ENCODE measurements at regions not wholly inside any gene's neighbourhood (a gene's known extent, or its start where the extent isn't known, plus 50 kb on each side); places are given as distances from the start of the nearest gene placed in this dataset.
A peak's percentile ranks its signal among the peaks of the same experiment; 100 is the strongest.

- Mint-ChIP-seq H3K27me3 (ENCODE audit: insufficient read depth, unreplicated experiment) (no peaks in the 10 kb centered on the region), H3K9me3 (ENCODE audit: unreplicated experiment) (no peaks in the 10 kb centered on the region), H3K4me1 (ENCODE audit: insufficient read depth, unreplicated experiment) (peaks cover 30% of the 10 kb centered on the region), H3K27ac (ENCODE audit: low read depth, unreplicated experiment) (peak overlapping the region; percentile 97), H3K36me3 (ENCODE audit: insufficient read depth, unreplicated experiment) (no peaks in the 10 kb centered on the region), H3K4me3 (ENCODE audit: unreplicated experiment) (no peak overlapping the region)
- no peak for TF ChIP-seq CTCF (IDR thresholded peaks at IDR 0.05; ENCODE audit: unreplicated experiment)
- intact Hi-C loops (cut with micrococcal nuclease) = no loop called here
- ChIA-PET CTCF (interaction anchor here (0.7 to 1.3 kb wide), 2 partner anchors 75 to 556 kb away, joined by 3 to 5 read pairs; no protein-coding TSS in a partner anchor), POLR2A (interaction anchor here (0.5 to 4.5 kb wide), 12 partner anchors 9 to 1302 kb away, joined by 3 to 26 read pairs (median 6); partner anchors contain the start of gene KLF6)
- no peak for DNase-seq (ENCODE audit: unreplicated experiment)
- no TSS peak for BruUV-seq (replicated peaks)
These were observed 133.8 kb upstream of the AKR1E2 start for GRCh38 chr10:4692206-4692605.

- no peaks in the 10 kb centered on the region for H3K9me3 Mint-ChIP-seq (ENCODE audit: unreplicated experiment)
- DNase-seq (ENCODE audit: unreplicated experiment) = peak; percentile 32
- intact Hi-C loops (cut with micrococcal nuclease) = no loop called here
- H3K4me3 Mint-ChIP-seq (ENCODE audit: unreplicated experiment) = no peak overlapping the region
- H3K27ac Mint-ChIP-seq (ENCODE audit: low read depth, unreplicated experiment) = peak overlapping the region; percentile 97
- no peak for TF ChIP-seq CTCF (IDR thresholded peaks at IDR 0.05; ENCODE audit: unreplicated experiment)
- ChIA-PET CTCF (interaction anchor here (0.7 to 1.3 kb wide), 2 partner anchors 75 to 556 kb away, joined by 3 to 5 read pairs; no protein-coding TSS in a partner anchor), POLR2A (interaction anchor here (0.5 to 4.5 kb wide), 15 partner anchors 9 to 1301 kb away, joined by 3 to 26 read pairs (median 5); partner anchors contain the start of gene KLF6)
- H3K27me3 Mint-ChIP-seq (ENCODE audit: insufficient read depth, unreplicated experiment) = no peaks in the 10 kb centered on the region
- peaks cover 31% of the 10 kb centered on the region for H3K4me1 Mint-ChIP-seq (ENCODE audit: insufficient read depth, unreplicated experiment)
- BruUV-seq (replicated peaks) = no TSS peak
- no peaks in the 10 kb centered on the region for H3K36me3 Mint-ChIP-seq (ENCODE audit: insufficient read depth, unreplicated experiment)
These were observed 134.2 kb upstream of the AKR1E2 start for GRCh38 chr10:4691776-4692175.

- DNase-seq (ENCODE audit: unreplicated experiment) = no peak
- no peak overlapping the region for H3K4me3 Mint-ChIP-seq (ENCODE audit: unreplicated experiment)
- ChIA-PET CTCF (interaction anchor here (0.7 to 1.3 kb wide), 2 partner anchors 76 to 556 kb away, joined by 3 to 5 read pairs; no protein-coding TSS in a partner anchor), POLR2A (interaction anchor here (0.7 to 4.5 kb wide), 14 partner anchors 10 to 1301 kb away, joined by 3 to 26 read pairs (median 6); partner anchors contain the start of gene KLF6)
- peaks cover 33% of the 10 kb centered on the region for H3K4me1 Mint-ChIP-seq (ENCODE audit: insufficient read depth, unreplicated experiment)
- no peaks in the 10 kb centered on the region for H3K9me3 Mint-ChIP-seq (ENCODE audit: unreplicated experiment)
- H3K27me3 Mint-ChIP-seq (ENCODE audit: insufficient read depth, unreplicated experiment) = no peaks in the 10 kb centered on the region
- no peaks in the 10 kb centered on the region for H3K36me3 Mint-ChIP-seq (ENCODE audit: insufficient read depth, unreplicated experiment)
- TF ChIP-seq CTCF (IDR thresholded peaks at IDR 0.05; ENCODE audit: unreplicated experiment) = no peak
- intact Hi-C loops (cut with micrococcal nuclease) = no loop called here
- H3K27ac Mint-ChIP-seq (ENCODE audit: low read depth, unreplicated experiment) = peak overlapping the region; percentile 97
- no TSS peak for BruUV-seq (replicated peaks)
These were observed 134.7 kb upstream of the AKR1E2 start for GRCh38 chr10:4691301-4691700.

GRCh38 chr10:4688601-4689000, 137.4 kb upstream of the AKR1E2 start:
- Mint-ChIP-seq H3K36me3 (ENCODE audit: insufficient read depth, unreplicated experiment) (no peaks in the 10 kb centered on the region), H3K27me3 (ENCODE audit: insufficient read depth, unreplicated experiment) (no peaks in the 10 kb centered on the region), H3K4me1 (ENCODE audit: insufficient read depth, unreplicated experiment) (peaks cover 55% of the 10 kb centered on the region), H3K27ac (ENCODE audit: low read depth, unreplicated experiment) (no peak overlapping the region), H3K9me3 (ENCODE audit: unreplicated experiment) (no peaks in the 10 kb centered on the region), H3K4me3 (ENCODE audit: unreplicated experiment) (no peak overlapping the region)
- TF ChIP-seq CTCF (IDR thresholded peaks at IDR 0.05; ENCODE audit: unreplicated experiment) = no peak
- DNase-seq (ENCODE audit: unreplicated experiment) = no peak
- POLR2A ChIA-PET = interaction anchor here (0.7 to 1.7 kb wide), 2 partner anchors 17 to 48 kb away, joined by 3 to 5 read pairs; no protein-coding TSS in a partner anchor
- CTCF ChIA-PET = no interaction called here
- intact Hi-C loops (cut with micrococcal nuclease) = no loop called here
- BruUV-seq (replicated peaks) = no TSS peak
